Pancreas (tissue), 10 donors: ENCODE measurements at regions not wholly inside any gene's neighbourhood (a gene's known extent, or its start where the extent isn't known, plus 50 kb on each side); places are given as distances from the start of the nearest gene placed in this dataset.
A peak's percentile ranks its signal among the peaks of the same experiment; 100 is the strongest.

Experiments used
- ATAC-seq, 4 donors: fragments of 200-7000 bp; cut with Tn5 transposase; one replicate each; pipeline versions ENCODE4 v1.8.0 to v1.9.1; 2020; ENCODE audit warnings: mild to moderate bottlenecking in 4 of 4, moderate library complexity in 4 of 4
- DNase-seq, 6 donors: peaks; one replicate each; pipeline ENCODE4 v3.0.0-alpha.2; 2020
- FAIRE-seq: peaks from 2 replicates; lab custom pipeline; 2012; peaks lifted over from hg19 to GRCh38; lab: Jason Lieb, UNC
- H3K27ac ChIP-seq, 4 donors: fragments of 200-600 bp; sonication (generic); 1 replicate in 3 of 4; 2 replicates in 1 of 4; pipeline versions ENCODE4 v1.5.0 to v1.8.0; 2020
- H3K27me3 ChIP-seq, 4 donors: fragments of 200-600 bp; one replicate each; pipeline ENCODE4 v1.8.0; 2021
- H3K36me3 ChIP-seq, 3 donors: fragments of 200-600 bp; sonication (generic) in 1 of 3; one replicate each; pipeline versions ENCODE4 v1.5.0 to v1.8.0; 2020 to 2021
- H3K4me1 ChIP-seq, 3 donors: fragments of 200-600 bp; one replicate each; pipeline ENCODE4 v1.8.0; 2021
- H3K4me3 ChIP-seq, 4 donors: fragments of 200-600 bp; sonication (generic) in 2 of 4; one replicate each; pipeline versions ENCODE4 v1.5.0 to v1.8.0; 2020 to 2021
- H3K9me3 ChIP-seq, 4 donors: fragments of 200-600 bp; one replicate each; pipeline ENCODE4 v1.8.0; 2021
- CTCF ChIP-seq, 4 donors: fragments of 200-600 bp; sonication (generic) in 3 of 4; IDR thresholded peaks; one replicate each; pipeline versions ENCODE4 v1.5.0 to v1.8.0; 2021; ENCODE audit warnings: antibody characterized with exemption in 4 of 4
- WGBS, 2 donors: extraction: QIAGEN DNeasy Blood & Tissue Kit; methylation state at CpG; one replicate each; pipeline ENCODE4 v1.1.7; 2013; 5-methylcytosine and 5-hydroxymethylcytosine counted together
- intact Hi-C, 3 donors: fragments of 100-400 bp; cut with DNase I; formaldehyde crosslinking; loops; one replicate each; pipeline versions ENCODE4 v1.11.1 to v1.14.2; 2022
- donor health status: healthy with polysubstance abuse.
- donor health status: DM: no; HTN: no; CAD: no; lungs with moderate emphysema.
- donor health status: DM: no; HTN: no; CAD: no.
- donor health status: control.
- donor health status: control.
- donor health status: Bipolar disorder and iron deficiency.
- donor health status: DM: yes; HTN: yes; CAD: no.
- donor health status: DM: no; HTN: no; CAD: no.
- donor health status: DM: no; HTN: no; CAD: no.
- donor health status: DM: yes; HTN: yes; CAD: no.

- no peaks in the 10 kb centered on the region for H3K27me3 ChIP-seq
Measured at GRCh38 chr11:29842061-29842460, 174.8 kb downstream of the KCNA4 start.

GRCh38 chr11:29826878-29827277, 190.0 kb downstream of the KCNA4 start:
- intact Hi-C loops: no loop called here
- H3K4me3 ChIP-seq: no peak overlapping the region
- ATAC-seq: no peak
- H3K27ac ChIP-seq: no peak overlapping the region
- no peaks in the 10 kb centered on the region for H3K9me3 ChIP-seq
- no peaks in the 10 kb centered on the region for H3K4me1 ChIP-seq
- no peaks in the 10 kb centered on the region for H3K27me3 ChIP-seq
- TF ChIP-seq CTCF (IDR thresholded peaks at IDR 0.05): no peak
- 70 to 77% methylated on average over 2 of the region's 2 CpGs for WGBS, 2 donors
- no peak for FAIRE-seq
- peak in 2 of 6 donors; percentile 11 to 25 for DNase-seq
- H3K36me3 ChIP-seq: no peaks in the 10 kb centered on the region

More at GRCh38 chr11:29842061-29842460, 174.8 kb downstream of the KCNA4 start:
- WGBS, 2 donors: 52 to 58% methylated on average over 3 of the region's 3 CpGs
- Histone ChIP-seq H3K27ac (no peak overlapping the region), H3K4me3 (no peak overlapping the region), H3K9me3 (no peaks in the 10 kb centered on the region), H3K36me3 (no peaks in the 10 kb centered on the region), H3K4me1 (no peaks in the 10 kb centered on the region)
- ATAC-seq (no peak), DNase-seq (no peak), FAIRE-seq (no peak)
- intact Hi-C loops: no loop called here
- no peak for TF ChIP-seq CTCF (IDR thresholded peaks at IDR 0.05)

- FAIRE-seq (no peak), ATAC-seq (no peak), DNase-seq (no peak)
- no peak for TF ChIP-seq CTCF (IDR thresholded peaks at IDR 0.05)
- Histone ChIP-seq H3K27ac (no peak overlapping the region), H3K27me3 (no peaks in the 10 kb centered on the region), H3K4me3 (no peak overlapping the region), H3K36me3 (no peaks in the 10 kb centered on the region), H3K4me1 (no peaks in the 10 kb centered on the region), H3K9me3 (no peaks in the 10 kb centered on the region)
- intact Hi-C loops: no loop called here
- 47 to 49% methylated on average over 2 of the region's 2 CpGs for WGBS, 2 donors
Measured at GRCh38 chr11:29816359-29816758, 200.5 kb downstream of the KCNA4 start.

GRCh38 chr11:29809121-29809520, 207.7 kb downstream of the KCNA4 start:
- 24 to 39% methylated on average over 3 of the region's 3 CpGs for WGBS, 2 donors
- Histone ChIP-seq H3K4me1 (no peaks in the 10 kb centered on the region), H3K27me3 (no peaks in the 10 kb centered on the region), H3K4me3 (no peak overlapping the region), H3K9me3 (no peaks in the 10 kb centered on the region), H3K27ac (no peak overlapping the region), H3K36me3 (no peaks in the 10 kb centered on the region)
- intact Hi-C loops: no loop called here
- no peak for DNase-seq
- ATAC-seq: no peak
- no peak for TF ChIP-seq CTCF (IDR thresholded peaks at IDR 0.05)
- FAIRE-seq: no peak

- H3K4me3 ChIP-seq: no peak overlapping the region
- H3K4me1 ChIP-seq: no peaks in the 10 kb centered on the region
- DNase-seq (no peak), FAIRE-seq (no peak), ATAC-seq (no peak)
- no peaks in the 10 kb centered on the region for H3K9me3 ChIP-seq
- H3K27ac ChIP-seq: no peak overlapping the region
- no peaks in the 10 kb centered on the region for H3K36me3 ChIP-seq
- no peaks in the 10 kb centered on the region for H3K27me3 ChIP-seq
- TF ChIP-seq CTCF (IDR thresholded peaks at IDR 0.05): no peak
- intact Hi-C loops: no loop called here
Measured at GRCh38 chr11:29802522-29802921, 214.3 kb downstream of the KCNA4 start.
